H9 (cell line): ENCODE measurements at regions not wholly inside any gene's neighbourhood (a gene's known extent, or its start where the extent isn't known, plus 50 kb on each side); places are given as distances from the start of the nearest gene placed in this dataset.

Experiments used
- DNase-seq: peaks from one replicate; pipeline ENCODE4 v3.0.0-alpha.2; 2017
- H2AFZ ChIP-seq: one replicate; pipeline ENCODE4 v1.6.1; 2013; ENCODE audit warnings: mild to moderate bottlenecking, low read length, control low read depth, moderate library complexity
- H2AK5ac ChIP-seq: 2 replicates; pipeline ENCODE4 v1.6.1; 2013; ENCODE audit warnings: low read length, control low read depth, mixed read lengths; ENCODE audit not compliant: insufficient read length
- H2BK120ac ChIP-seq: one replicate; pipeline ENCODE4 v1.6.1; 2013; ENCODE audit warnings: low read depth, mild to moderate bottlenecking, low read length, control low read depth, inconsistent platforms; ENCODE audit not compliant: poor library complexity, severe bottlenecking
- H2BK12ac ChIP-seq: 2 replicates; pipeline ENCODE4 v1.6.1; 2013; ENCODE audit warnings: low read length, control low read depth, mixed read lengths, low read depth; ENCODE audit not compliant: insufficient read length
- H2BK15ac ChIP-seq: 2 replicates; pipeline ENCODE4 v1.6.1; 2013; ENCODE audit warnings: low read depth, low read length, control low read depth
- H2BK20ac ChIP-seq: one replicate; pipeline ENCODE4 v1.6.1; 2013; ENCODE audit warnings: low read depth, mild to moderate bottlenecking, low read length, control low read depth, inconsistent platforms; ENCODE audit not compliant: poor library complexity, severe bottlenecking
- H2BK5ac ChIP-seq: 2 replicates; pipeline ENCODE4 v1.6.1; 2013; ENCODE audit warnings: low read length, control low read depth, mixed read lengths; ENCODE audit not compliant: insufficient read length
- H3K14ac ChIP-seq: 2 replicates; pipeline ENCODE4 v1.6.1; 2013; ENCODE audit warnings: low read length, control low read depth; ENCODE audit not compliant: insufficient read depth
- H3K18ac ChIP-seq: 2 replicates; pipeline ENCODE4 v1.6.1; 2013; ENCODE audit warnings: low read depth, mild to moderate bottlenecking, mixed read lengths, low read length, control low read depth; ENCODE audit not compliant: insufficient read length
- H3K23ac ChIP-seq: 2 replicates; pipeline ENCODE4 v1.6.1; 2013; ENCODE audit warnings: low read length, control low read depth, mixed read lengths, low read depth; ENCODE audit not compliant: insufficient read length
- H3K23me2 ChIP-seq: 2 replicates; pipeline ENCODE4 v1.6.1; 2013; ENCODE audit warnings: low read depth, mild to moderate bottlenecking, mixed read lengths, low read length, control low read depth; ENCODE audit not compliant: insufficient read length, poor library complexity, severe bottlenecking
- H3K27ac ChIP-seq: 2 replicates; pipeline ENCODE4 v1.5.1; 2013; ENCODE audit warnings: low read length, control low read depth, mixed read lengths, low read depth; ENCODE audit not compliant: insufficient read length
- H3K27me3 ChIP-seq: 2 replicates; pipeline ENCODE4 v1.6.1; 2013; ENCODE audit warnings: low read length, control low read depth, inconsistent platforms; ENCODE audit not compliant: insufficient read depth
- H3K4ac ChIP-seq: 2 replicates; pipeline ENCODE4 v1.6.1; 2013; ENCODE audit warnings: low read depth, mild to moderate bottlenecking, control low read depth, inconsistent platforms, low read length, moderate library complexity
- H3K4me1 ChIP-seq: 2 replicates; pipeline ENCODE4 v1.6.1; 2013; ENCODE audit warnings: low read length, control low read depth, inconsistent platforms; ENCODE audit not compliant: insufficient read depth
- H3K4me2 ChIP-seq: 2 replicates; pipeline ENCODE4 v1.6.1; 2013; ENCODE audit warnings: low read length, control low read depth, mixed read lengths; ENCODE audit not compliant: insufficient read length, insufficient read depth
- H3K56ac ChIP-seq: 2 replicates; pipeline ENCODE4 v1.6.1; 2013; ENCODE audit warnings: low read depth, mild to moderate bottlenecking, mixed read lengths, low read length, control low read depth; ENCODE audit not compliant: insufficient read length
- H3K79me1 ChIP-seq: 2 replicates; pipeline ENCODE4 v1.6.1; 2013; ENCODE audit warnings: low read depth, mild to moderate bottlenecking, moderate library complexity, low read length, control low read depth, inconsistent platforms; ENCODE audit not compliant: insufficient read depth, poor library complexity, severe bottlenecking
- H3K79me2 ChIP-seq: 2 replicates; pipeline ENCODE4 v1.6.1; 2013; ENCODE audit warnings: low read length, control low read depth, inconsistent platforms; ENCODE audit not compliant: insufficient read depth
- H3K9ac ChIP-seq: 2 replicates; pipeline ENCODE4 v1.6.1; 2013; ENCODE audit warnings: low read length, control low read depth, mixed read lengths; ENCODE audit not compliant: insufficient read length; ENCODE audit errors: extremely low read depth
- H3K9me3 ChIP-seq: one replicate; pipeline ENCODE4 v1.6.1; 2013; ENCODE audit warnings: low read depth, low read length, inconsistent platforms; ENCODE audit not compliant: control insufficient read depth
- H3T11ph ChIP-seq: one replicate; pipeline ENCODE4 v1.6.1; 2013; ENCODE audit warnings: mild to moderate bottlenecking, low read length, control low read depth, inconsistent platforms
- H4K20me1 ChIP-seq: one replicate; pipeline ENCODE4 v1.6.1; 2013; ENCODE audit not compliant: control insufficient read depth, insufficient read length, insufficient read depth
- H4K5ac ChIP-seq: 2 replicates; pipeline ENCODE4 v1.6.1; 2013; ENCODE audit warnings: low read depth, mild to moderate bottlenecking, mixed read lengths, low read length, control low read depth; ENCODE audit not compliant: insufficient read length
- H4K8ac ChIP-seq: replicated peaks from 2 replicates; pipeline ENCODE4 v1.6.1; 2013; ENCODE audit warnings: low read length, control low read depth, mixed read lengths, low read depth; ENCODE audit not compliant: insufficient read length
- H4K91ac ChIP-seq: 2 replicates; pipeline ENCODE4 v1.6.1; 2013; ENCODE audit warnings: low read depth, mild to moderate bottlenecking, moderate library complexity, mixed read lengths, low read length, control low read depth; ENCODE audit not compliant: insufficient read length
- H3K27ac Mint-ChIP-seq, 3 experiments: 2 replicates in 2 of 3; 3 replicates in 1 of 3; pipeline ENCODE4 v1.8.0; 2020 to 2021; ENCODE audit warnings: mixed read lengths in 3 of 3, mild to moderate bottlenecking in 1 of 3, moderate library complexity in 1 of 3
- H3K27me3 Mint-ChIP-seq: 2 replicates; pipeline ENCODE4 v1.8.0; 2021; ENCODE audit warnings: low read depth, mild to moderate bottlenecking, moderate library complexity, mixed read lengths
- H3K36me3 Mint-ChIP-seq, 3 experiments: 2 replicates in 2 of 3; 3 replicates in 1 of 3; pipeline ENCODE4 v1.8.0; 2020 to 2021; ENCODE audit warnings: low read depth in 3 of 3, mixed read lengths in 3 of 3; ENCODE audit not compliant: insufficient read depth in 1 of 3
- H3K4me1 Mint-ChIP-seq, 2 experiments: 2 replicates each; pipeline ENCODE4 v1.8.0; 2020; ENCODE audit warnings: mixed read lengths in 2 of 2
- H3K4me3 Mint-ChIP-seq, 2 experiments: 2 replicates in 1 of 2; 3 replicates in 1 of 2; pipeline ENCODE4 v1.8.0; 2020 to 2021; ENCODE audit warnings: mild to moderate bottlenecking in 2 of 2, mixed read lengths in 2 of 2, moderate library complexity in 1 of 2
- H3K9me3 Mint-ChIP-seq, 2 experiments: 2 replicates in 1 of 2; 3 replicates in 1 of 2; pipeline ENCODE4 v1.8.0; 2020; ENCODE audit warnings: mild to moderate bottlenecking in 2 of 2, mixed read lengths in 2 of 2, moderate library complexity in 1 of 2
- WGBS: extraction: QIAGEN DNeasy Blood & Tissue Kit; methylation state at CpG from one replicate; pipeline ENCODE4 v1.1.7; 2013; ENCODE audit warnings: missing lambda C conversion rate, low lambda C conversion rate, mixed read lengths; ENCODE audit not compliant: insufficient read length; ENCODE audit errors: extremely low coverage; 5-methylcytosine and 5-hydroxymethylcytosine counted together
- TF ChIP-seq, protein P1 (sequence below): fragments of 200-600 bp; sonication (generic); conservative IDR thresholded peaks from 3 replicates; pipeline ENCODE4 v1.8.0; 2021; ENCODE audit warnings: antibody characterized with exemption, mild to moderate bottlenecking

DNA sequence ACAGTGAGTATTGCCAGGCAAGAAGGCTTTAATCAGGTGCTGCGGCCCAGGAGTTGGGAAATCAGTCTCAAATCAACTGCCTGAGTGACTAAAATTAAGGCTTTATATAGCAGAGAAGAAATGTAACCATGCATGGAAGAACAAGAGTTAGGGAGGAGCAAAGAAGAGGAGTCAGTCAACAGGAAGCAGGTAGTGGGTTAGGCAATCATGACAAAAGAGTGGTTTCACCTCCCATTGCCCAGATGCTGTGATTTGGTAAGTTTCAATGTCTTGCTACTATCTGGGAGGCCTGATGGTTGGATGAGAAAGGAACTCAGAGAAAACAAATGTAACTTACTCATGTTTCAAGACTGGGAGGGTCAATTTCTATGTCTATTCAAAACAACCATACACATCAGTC is 998.3 kb downstream of the GATA3 start:
- H2AK5ac ChIP-seq: no peak overlapping the region
- H3K4me1 ChIP-seq: no peaks in the 10 kb centered on the region
- no peaks in the 10 kb centered on the region; the same call in 1 of the 2 replicates for H3K27me3 Mint-ChIP-seq
- no CpG with 5 or more reads among the region's 1 CpG for WGBS
- H2BK12ac ChIP-seq: no peak overlapping the region
- no peak overlapping the region for H2BK15ac ChIP-seq
- H3K4me2 ChIP-seq: no peak overlapping the region
- no peaks in the 10 kb centered on the region for H3K9me3 ChIP-seq
- no peak overlapping the region for H4K91ac ChIP-seq
- no peak overlapping the region for H3T11ph ChIP-seq
- TF ChIP-seq, protein P1, sequence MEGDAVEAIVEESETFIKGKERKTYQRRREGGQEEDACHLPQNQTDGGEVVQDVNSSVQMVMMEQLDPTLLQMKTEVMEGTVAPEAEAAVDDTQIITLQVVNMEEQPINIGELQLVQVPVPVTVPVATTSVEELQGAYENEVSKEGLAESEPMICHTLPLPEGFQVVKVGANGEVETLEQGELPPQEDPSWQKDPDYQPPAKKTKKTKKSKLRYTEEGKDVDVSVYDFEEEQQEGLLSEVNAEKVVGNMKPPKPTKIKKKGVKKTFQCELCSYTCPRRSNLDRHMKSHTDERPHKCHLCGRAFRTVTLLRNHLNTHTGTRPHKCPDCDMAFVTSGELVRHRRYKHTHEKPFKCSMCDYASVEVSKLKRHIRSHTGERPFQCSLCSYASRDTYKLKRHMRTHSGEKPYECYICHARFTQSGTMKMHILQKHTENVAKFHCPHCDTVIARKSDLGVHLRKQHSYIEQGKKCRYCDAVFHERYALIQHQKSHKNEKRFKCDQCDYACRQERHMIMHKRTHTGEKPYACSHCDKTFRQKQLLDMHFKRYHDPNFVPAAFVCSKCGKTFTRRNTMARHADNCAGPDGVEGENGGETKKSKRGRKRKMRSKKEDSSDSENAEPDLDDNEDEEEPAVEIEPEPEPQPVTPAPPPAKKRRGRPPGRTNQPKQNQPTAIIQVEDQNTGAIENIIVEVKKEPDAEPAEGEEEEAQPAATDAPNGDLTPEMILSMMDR: no peak
- H2BK20ac ChIP-seq: no peak overlapping the region
- H3K4me1 Mint-ChIP-seq: no peaks in the 10 kb centered on the region
- H2BK5ac ChIP-seq: no peak overlapping the region
- H3K18ac ChIP-seq: no peak overlapping the region
- H3K23me2 ChIP-seq: no peaks in the 10 kb centered on the region
- H3K36me3 Mint-ChIP-seq: no peaks in the 10 kb centered on the region; a peak in 2 of 7 replicates
- H3K27ac Mint-ChIP-seq: no peak overlapping the region; a peak in 1 of 7 replicates
- no peak overlapping the region for H3K9ac ChIP-seq
- H3K9me3 Mint-ChIP-seq: peaks cover 0 to 11% of the 10 kb centered on the region in 2 experiments; a peak in 4 of 5 replicates
- no peaks in the 10 kb centered on the region for H3K79me2 ChIP-seq
- H3K56ac ChIP-seq: no peak overlapping the region
- no peak overlapping the region for H4K5ac ChIP-seq
- no peak overlapping the region for H3K4me3 Mint-ChIP-seq
- H3K14ac ChIP-seq: no peak overlapping the region
- no peaks in the 10 kb centered on the region for H4K20me1 ChIP-seq
- no peaks in the 10 kb centered on the region for H3K27me3 ChIP-seq
- no peaks in the 10 kb centered on the region for H3K79me1 ChIP-seq
- no peak overlapping the region for H2AFZ ChIP-seq
- no peak overlapping the region for H3K23ac ChIP-seq
- no peak overlapping the region for H3K27ac ChIP-seq
- no peak for DNase-seq
- no peak overlapping the region for H4K8ac ChIP-seq
- no peak overlapping the region for H2BK120ac ChIP-seq
- H3K4ac ChIP-seq: no peak overlapping the region
